ENCODE measurements at regions not wholly inside any gene's neighbourhood (a gene's known extent, or its start where the extent isn't known, plus 50 kb on each side); places are given as distances from the start of the nearest gene placed in this dataset.
"Not testable (repeated sequence)": the region's sequence is repeated elsewhere in the genome, so short reads cannot be mapped to it uniquely, and the experiment has no call there.

DNA sequence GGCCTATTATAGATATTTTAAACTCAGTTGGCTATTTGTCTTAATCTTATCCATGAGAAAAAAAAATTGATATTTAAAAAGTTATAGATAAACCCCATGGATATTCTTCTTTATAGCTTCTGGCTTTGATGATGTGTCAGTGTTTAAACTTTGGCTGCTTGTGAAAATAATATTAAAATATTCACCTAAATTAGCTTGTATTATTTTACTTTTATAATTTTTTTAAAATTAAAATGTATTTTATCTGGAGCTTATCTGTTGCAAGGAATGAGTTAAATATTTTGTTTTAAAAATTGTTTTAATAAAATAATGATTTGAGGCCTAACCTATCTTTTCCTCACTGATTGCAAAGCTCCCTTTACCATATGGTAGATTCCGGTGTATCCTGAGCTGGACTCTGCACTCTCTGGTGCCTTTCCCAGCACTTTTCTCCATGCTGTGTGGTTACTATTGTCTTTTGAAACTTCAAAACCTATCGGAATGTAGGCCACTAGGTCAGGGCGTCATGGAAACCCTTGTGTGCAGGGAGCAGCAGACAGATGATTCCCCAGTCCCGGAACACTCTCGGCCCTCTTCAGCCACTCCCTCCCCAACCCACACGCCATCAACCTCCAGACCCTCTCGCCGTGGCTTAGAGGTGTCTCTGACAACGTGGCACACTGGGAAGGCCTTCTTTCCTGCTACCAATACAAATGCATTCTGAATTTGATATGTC lies 252.3 kb upstream of the ATP10A start:
- DNase-seq = no peak

DNA sequence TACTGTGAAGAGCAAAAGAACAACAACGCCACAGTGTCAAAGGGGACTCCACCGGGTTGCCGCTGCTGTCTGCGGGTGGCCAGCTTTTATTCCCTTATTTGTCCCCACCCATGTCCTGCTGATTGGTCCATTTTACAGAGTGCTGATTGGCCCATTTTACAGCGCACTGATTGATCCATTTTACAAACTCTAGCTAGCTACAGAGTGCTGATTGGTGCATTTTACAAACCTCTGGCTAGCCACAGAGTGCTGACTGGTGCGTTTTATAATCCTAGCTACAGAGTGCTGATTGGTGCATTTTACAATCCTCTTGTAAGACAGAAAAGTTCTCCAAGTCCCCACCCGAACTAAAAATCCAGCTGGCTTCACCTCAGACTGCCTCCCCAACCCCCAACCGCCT lies 251.0 kb upstream of the ATP10A start:
- not testable (repeated sequence) for DNase-seq

- DNase-seq = no peak
Observed at GRCh38 chr15:26113296-26113695, 250.2 kb upstream of the ATP10A start.

GRCh38 chr15:26109203-26109602 lies 246.1 kb upstream of the ATP10A start:
- DNase-seq = no peak

DNA sequence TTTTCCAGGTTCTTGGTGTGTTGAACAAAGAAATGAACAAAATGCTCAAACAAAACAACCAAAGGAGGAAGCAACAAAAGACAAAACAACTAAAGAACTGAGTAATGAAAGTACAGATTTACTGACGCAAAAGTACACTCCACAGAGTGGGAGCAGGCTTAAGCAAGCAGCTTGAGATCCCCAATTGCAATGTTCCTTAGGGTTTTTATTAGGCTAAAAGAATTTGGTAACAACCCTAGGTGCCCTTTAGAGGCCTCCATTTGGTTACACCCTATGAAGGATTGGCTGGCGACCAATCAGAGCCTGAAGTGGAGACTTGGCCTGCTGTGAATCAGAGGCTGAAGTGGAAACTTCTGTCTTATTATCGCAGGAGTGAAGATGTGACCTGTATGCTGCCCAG lies 243.4 kb upstream of the ATP10A start:
- no peak for DNase-seq

- no peak for DNase-seq
Observed at GRCh38 chr15:26103002-26103404, 239.9 kb upstream of the ATP10A start.

- DNase-seq = no peak
Observed at GRCh38 chr15:26102365-26102764, 239.2 kb upstream of the ATP10A start.

DNA sequence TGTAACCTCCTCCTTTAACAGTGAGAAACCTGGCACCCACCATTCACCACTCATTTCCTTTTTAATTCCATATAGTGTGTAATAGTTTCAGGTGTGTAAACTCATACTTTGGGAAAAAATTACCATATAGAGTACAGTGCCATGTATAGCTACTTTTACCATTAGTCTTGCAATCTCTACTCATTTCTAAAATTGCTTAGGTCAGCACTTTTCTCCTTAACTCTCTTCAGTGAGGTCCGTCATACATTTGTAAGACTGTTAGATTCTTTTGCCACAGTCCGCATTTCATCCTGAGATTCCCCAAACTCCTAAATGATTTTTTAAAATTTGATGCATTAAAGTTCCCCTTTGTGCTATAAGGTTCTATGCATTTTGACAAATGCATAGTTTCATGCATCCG lies 238.3 kb upstream of the ATP10A start:
- DNase-seq = no peak

DNA sequence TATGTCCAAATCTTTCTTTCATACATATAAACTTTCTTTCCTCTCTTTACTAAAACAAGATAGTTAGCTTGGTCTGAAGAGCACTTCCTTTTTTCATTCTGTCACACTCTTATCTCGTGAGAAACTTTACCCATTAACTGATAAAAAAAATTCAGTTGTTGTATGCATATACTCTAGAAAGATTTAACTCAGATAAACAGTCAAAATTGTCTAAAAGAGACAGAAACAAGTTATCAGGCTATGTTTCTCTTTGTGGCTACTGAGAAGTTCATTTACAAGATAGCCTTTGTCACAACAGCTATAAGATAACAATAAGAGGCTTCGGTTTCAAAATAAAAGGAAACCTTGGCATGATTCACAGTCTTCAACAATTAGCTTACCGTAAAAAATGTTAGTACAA lies 235.7 kb upstream of the ATP10A start:
- DNase-seq = no peak

GRCh38 chr15:26097216-26097615 lies 234.1 kb upstream of the ATP10A start:
- no peak for DNase-seq

DNA sequence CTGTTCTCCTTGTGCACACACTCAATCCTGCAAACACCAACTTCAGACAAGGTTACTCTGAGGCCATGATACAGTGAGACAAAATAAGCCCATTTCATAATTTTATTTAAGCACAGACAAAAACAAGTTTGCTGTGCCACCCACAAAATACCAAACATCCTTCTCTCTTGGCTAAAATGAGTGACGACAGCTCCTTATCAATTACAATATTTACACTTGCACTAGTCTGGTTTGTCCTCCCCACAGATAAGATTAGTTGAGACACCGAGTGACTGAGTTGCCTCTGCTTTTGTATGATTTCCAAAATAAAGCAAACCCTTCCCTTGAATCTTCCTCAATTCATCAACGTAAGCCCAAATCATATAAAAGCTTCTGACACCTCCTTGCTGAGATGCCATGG lies 233.5 kb upstream of the ATP10A start:
- DNase-seq = no peak

GRCh38 chr15:26095710-26096330 lies 232.7 kb upstream of the ATP10A start:
- no peak for DNase-seq

DNA sequence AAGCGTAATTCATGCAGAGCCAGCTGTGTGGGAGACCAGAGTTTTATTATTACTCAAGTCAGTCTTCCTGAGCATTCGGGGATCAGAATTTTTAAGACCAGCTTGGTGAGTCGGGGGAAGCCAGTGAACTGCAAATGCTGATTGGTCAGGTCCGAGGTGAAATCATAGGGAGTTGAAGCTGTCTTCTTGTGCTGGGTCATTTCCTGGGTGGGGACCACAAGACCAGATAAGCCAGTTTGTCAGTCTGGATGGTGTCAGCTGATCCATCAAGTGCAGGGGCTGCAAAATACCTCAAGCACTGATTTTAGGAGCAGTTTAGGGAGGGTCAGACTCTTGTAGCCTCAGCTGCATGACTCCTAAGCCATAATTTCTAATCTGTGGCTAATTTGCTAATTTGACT lies 228.1 kb upstream of the ATP10A start:
- no peak for DNase-seq

- DNase-seq = no peak
Observed at GRCh38 chr15:26087881-26088280, 224.8 kb upstream of the ATP10A start.

- DNase-seq = no peak
Observed at GRCh38 chr15:26087395-26087794, 224.3 kb upstream of the ATP10A start.

- DNase-seq = no peak
Observed at GRCh38 chr15:26084771-26085170, 221.6 kb upstream of the ATP10A start.

- no peak for DNase-seq
Observed at GRCh38 chr15:26083896-26084295, 220.8 kb upstream of the ATP10A start.

GRCh38 chr15:26083457-26083856 lies 220.3 kb upstream of the ATP10A start:
- DNase-seq = peak; percentile 47

DNA sequence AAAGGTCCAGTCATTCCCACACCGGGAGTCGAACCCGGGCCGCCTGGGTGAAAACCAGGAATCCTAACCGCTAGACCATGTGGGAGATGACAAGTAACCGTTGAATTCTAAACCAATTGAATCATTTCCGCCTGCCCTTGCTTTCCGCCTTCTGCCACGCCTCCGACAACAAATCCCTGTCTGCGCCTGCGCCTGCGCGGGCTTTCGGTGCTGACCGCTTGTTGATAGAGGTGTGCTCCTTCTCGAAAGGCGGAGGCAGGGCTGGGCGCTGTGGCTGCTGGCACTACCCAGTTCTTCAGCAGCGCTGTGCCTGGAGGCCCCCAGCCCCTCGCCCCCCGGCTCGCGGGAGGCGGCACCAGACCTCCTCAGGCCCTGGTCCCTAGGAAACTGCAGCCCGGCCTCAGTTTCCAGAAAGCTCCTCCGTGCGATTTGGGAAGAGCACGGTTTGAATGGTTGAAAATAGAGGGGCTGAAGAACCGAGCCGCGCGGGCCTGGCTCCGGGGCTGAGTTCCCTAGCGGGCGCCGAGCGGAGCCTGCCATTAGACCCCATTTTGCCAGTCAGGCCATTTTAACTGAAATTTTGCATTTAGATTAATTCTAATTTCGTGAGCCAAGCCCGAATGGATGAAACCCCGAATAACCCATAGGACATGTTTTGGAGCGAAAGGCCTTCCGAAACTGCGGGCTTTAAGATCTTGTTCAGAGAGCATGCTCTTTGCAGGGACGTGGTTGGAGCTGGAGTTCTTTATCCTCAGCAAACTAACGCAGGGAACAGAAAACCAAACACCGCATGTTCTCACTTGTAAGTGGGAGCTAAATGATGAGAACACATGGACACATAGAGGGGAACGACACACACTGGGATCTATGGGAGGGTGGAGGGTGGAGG lies 219.3 kb upstream of the ATP10A start:
- DNase-seq = peak; percentile 97

DNA sequence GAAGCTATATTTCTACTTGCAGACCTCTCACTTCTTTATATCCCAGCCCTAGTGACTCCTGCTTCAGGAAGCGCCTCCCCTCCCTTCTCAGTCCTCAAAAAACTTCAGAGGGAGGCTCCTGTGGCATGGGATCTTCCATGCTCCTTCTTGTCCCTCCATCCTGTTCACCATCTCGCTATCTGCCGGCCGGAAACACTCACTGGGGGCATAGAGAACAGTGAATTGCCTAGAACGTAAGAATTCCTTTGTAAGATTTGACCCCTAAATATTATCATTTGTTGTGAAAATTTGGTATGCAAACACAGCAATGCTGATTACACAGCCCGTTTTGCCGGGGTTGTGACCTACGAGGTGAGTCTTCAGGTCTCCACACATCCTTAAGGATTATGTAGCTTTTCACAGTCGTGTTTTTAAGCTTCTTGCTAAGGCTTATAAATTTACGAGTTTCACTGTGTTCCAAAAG lies 218.7 kb upstream of the ATP10A start:
- DNase-seq = no peak

DNA sequence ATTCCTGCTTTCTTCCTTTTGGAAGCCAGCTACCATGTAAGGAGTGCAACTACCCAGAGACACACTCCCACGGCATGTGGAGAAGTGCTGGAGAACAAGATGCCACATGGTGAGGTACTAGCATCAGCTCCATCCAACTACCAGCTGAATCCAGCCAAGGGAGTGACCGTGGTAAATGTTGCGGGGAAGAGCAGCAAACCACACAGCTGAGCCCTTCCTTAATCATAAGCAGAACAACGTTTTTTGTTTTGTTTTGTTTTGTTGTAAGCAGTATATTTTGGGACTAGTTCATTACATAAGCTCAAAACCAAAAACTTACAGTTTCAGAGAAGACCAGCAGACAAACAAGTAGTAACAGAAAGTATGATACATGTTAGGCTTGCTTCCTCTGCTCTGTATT lies 212.6 kb upstream of the ATP10A start:
- DNase-seq = no peak

DNA sequence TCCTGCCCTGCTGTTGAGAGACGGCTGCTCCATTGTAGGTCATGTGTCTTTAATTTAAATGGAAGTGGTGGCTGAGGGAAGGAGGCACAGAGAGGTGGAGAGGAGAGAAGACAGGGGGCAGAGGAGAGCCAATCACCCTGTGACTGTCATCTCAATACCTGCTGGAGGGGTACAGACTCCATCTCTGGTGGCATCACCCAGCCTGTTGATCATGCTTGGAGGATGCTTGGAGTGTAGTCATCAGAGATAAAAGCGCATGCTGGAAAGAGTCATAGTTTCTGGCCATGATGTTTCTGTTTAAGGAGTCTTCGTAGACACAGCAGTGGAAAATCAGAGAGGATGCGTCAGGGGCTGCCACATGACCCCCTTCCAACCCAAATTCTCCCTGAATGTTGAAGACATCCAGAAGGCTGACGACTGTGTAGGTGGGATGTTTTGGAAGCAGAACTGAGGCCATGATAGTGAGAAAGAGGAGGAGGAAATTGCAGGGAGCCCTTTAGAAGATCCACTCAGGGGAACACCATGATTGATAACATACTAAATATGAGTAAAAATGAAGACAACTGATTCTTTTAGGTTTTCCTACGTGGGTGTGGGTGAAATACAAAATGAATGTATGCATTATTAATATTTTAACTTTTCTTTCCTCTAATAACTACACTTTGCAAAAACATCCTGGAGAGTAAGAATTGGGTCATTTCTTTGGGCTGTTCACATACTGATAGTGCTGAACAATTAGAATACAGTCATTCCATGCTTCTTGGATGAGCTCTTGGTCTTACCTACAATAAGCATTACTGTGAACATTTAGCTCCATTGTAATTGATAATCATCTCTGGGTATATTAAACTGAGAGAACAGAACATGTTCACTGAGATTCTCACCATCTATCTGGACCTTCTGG lies 210.6 kb upstream of the ATP10A start:
- DNase-seq = no peak

DNA sequence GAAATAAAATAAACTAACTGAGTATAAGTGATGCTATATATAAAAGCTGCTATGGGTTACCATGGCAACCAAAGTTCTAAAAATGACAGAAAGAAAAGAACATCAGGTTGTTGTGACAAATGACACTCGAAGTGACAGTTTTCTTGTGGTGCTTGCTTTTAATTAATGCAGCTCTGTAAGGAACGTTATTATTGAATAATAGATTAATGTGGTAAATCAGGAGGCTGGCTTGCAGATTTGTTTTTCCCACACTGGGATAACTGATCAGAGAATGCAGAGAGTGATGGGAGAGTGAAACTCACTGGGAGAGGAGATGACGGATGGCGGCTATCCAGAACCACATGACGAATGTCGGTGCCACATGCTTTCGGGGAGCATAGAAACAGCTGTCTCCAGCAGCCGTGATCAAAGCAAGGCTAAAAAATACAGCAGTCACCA lies 207.0 kb upstream of the ATP10A start:
- no peak for DNase-seq

Data from NCI-H2171 treated with DMSO at 0.1 percent for 48 hours (cell line).